ENCODE measurements at regions not wholly inside any gene's neighbourhood (a gene's known extent, or its start where the extent isn't known, plus 50 kb on each side); places are given as distances from the start of the nearest gene placed in this dataset.

DNA sequence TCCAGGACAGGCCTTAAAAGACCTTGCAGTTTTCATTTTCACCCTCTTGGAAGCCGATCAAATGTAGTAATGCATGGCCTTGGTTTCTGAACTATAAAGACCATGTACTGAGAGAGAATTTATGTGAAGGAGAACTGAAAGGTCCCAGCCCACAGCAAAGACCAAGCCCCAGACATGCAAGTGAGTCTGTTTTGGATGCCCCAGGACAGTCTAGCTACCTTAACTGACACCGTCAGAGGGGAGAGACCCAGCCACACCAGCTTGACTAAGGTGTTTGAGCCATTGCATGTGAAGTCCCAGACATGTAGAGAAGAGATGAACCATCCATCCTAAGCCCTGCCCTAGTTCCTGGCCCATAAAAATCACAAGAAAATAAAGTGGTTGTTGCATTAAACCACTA lies 316.8 kb upstream of the GATB start:
- TF ChIP-seq CTCF (tag by site-specific recombination; IDR thresholded peaks at IDR 0.05): no peak
- TF ChIP-seq ZNF114 (tag by site-specific recombination; IDR thresholded peaks at IDR 0.05): no peak
- no peak for TF ChIP-seq ZNF785 (tag by site-specific recombination; IDR thresholded peaks at IDR 0.05)
- TF ChIP-seq SETDB1 (IDR thresholded peaks at IDR 0.05; ENCODE audit: insufficient read length, low read length): no peak
- TF ChIP-seq SCRT1 (tag by site-specific recombination; IDR thresholded peaks at IDR 0.05; ENCODE audit: borderline replicate concordance): no peak
- no peak for TF ChIP-seq ZNF433 (tag by site-specific recombination; IDR thresholded peaks at IDR 0.05; ENCODE audit: low read depth)
- no peak for TF ChIP-seq ZNF707 (tag by site-specific recombination; IDR thresholded peaks at IDR 0.05)
